Suprapubic skin (tissue), 4 donors: ENCODE measurements at regions not wholly inside any gene's neighbourhood (a gene's known extent, or its start where the extent isn't known, plus 50 kb on each side); places are given as distances from the start of the nearest gene placed in this dataset.

Experiments used
- EP300 ChIP-seq: sonication (generic); formaldehyde crosslinking; IDR thresholded peaks from one replicate; pipeline ENCODE4 v1.6.1; 2017; ENCODE audit warnings: antibody characterized with exemption
- POLR2A ChIP-seq, 2 donors: fragments of 450-650 bp; IDR thresholded peaks; one replicate each; pipeline ENCODE4 v1.6.1; 2017; ENCODE audit warnings: antibody characterized with exemption in 2 of 2, mild to moderate bottlenecking in 2 of 2, moderate library complexity in 2 of 2
- POLR2AphosphoS5 ChIP-seq, 3 donors: sonication (generic); formaldehyde crosslinking; IDR thresholded peaks; one replicate each; pipeline ENCODE4 v1.6.1; 2017; ENCODE audit warnings: antibody characterized with exemption in 3 of 3
- TF ChIP-seq, protein P1 (sequence below), 2 donors: fragments of 200-600 bp in 1 of 2; fragments of 450-650 bp in 1 of 2; sonication (generic) in 1 of 2; IDR thresholded peaks; one replicate each; pipeline ENCODE4 v1.5.1; 2016 to 2019; ENCODE audit warnings: antibody characterized with exemption in 2 of 2, mild to moderate bottlenecking in 1 of 2, moderate library complexity in 1 of 2

DNA sequence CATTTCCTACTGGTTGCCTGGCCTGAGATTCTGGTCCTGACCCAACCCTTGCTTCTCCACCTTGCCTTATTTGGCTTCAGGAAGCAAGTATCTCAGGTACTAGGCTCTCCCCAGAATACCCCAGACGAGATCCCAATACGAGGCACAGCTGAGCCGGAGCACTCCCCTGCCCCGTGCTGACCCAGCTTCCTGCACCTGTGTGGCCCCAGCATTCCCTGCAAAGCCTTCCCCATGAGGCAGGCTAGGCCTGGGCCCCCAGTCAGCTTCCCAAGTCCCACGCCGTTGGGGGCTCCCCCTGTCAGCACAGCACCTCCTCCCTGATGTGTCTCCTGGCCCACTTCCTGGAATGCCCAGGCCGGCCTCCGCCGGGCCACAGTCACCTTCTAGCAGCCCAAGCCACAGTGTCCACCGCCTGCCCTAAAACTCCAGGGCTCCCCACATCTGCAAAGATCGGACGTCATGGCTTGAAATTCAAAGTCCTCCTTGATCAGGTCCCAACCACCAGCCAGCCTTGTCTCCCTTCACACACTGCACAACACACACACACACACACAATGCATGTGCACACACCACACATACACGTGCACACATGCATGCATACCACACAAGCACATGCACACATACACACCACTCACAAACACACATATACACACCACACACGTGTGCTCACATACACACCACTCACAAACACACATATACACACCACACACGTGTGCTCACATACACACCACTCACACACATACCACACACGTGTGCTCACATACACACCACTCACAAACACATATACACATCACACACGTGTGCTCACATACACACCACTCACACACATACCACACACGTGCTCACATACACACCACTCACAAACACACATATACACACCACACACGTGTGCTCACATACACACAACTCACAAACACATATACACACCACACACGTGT lies 78.9 kb upstream of the FOXK1 start:
- TF ChIP-seq, protein P1, sequence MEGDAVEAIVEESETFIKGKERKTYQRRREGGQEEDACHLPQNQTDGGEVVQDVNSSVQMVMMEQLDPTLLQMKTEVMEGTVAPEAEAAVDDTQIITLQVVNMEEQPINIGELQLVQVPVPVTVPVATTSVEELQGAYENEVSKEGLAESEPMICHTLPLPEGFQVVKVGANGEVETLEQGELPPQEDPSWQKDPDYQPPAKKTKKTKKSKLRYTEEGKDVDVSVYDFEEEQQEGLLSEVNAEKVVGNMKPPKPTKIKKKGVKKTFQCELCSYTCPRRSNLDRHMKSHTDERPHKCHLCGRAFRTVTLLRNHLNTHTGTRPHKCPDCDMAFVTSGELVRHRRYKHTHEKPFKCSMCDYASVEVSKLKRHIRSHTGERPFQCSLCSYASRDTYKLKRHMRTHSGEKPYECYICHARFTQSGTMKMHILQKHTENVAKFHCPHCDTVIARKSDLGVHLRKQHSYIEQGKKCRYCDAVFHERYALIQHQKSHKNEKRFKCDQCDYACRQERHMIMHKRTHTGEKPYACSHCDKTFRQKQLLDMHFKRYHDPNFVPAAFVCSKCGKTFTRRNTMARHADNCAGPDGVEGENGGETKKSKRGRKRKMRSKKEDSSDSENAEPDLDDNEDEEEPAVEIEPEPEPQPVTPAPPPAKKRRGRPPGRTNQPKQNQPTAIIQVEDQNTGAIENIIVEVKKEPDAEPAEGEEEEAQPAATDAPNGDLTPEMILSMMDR (IDR thresholded peaks at IDR 0.05), result no peak
- TF ChIP-seq POLR2A (IDR thresholded peaks at IDR 0.05) (no peak), POLR2AphosphoS5 (IDR thresholded peaks at IDR 0.05) (no peak), EP300 (no peak)
